OCI-LY7 (cell line): ENCODE measurements at regions not wholly inside any gene's neighbourhood (a gene's known extent, or its start where the extent isn't known, plus 50 kb on each side); places are given as distances from the start of the nearest gene placed in this dataset.

Experiments
- BruUV-seq: library from RNA; stranded (reverse); fragments of 400-500 nt; replicated peaks from 2 replicates; lab custom pipeline; 2021; lab: Mats Ljungman, UMichigan
- CTCF ChIA-PET: fragments of 300-600 bp; sonication (Branson Sonifier 250); formaldehyde crosslinking; loops from one replicate; lab custom pipeline; 2022; ENCODE audit warnings: antibody characterized with exemption; ENCODE audit not compliant: unreplicated experiment; lab: Charles Lee
- POLR2A ChIA-PET: fragments of 300-600 bp; sonication (Branson Sonifier 250); formaldehyde crosslinking; loops from one replicate; lab custom pipeline; 2022; ENCODE audit warnings: antibody characterized with exemption; lab: Charles Lee
- DNase-seq: peaks from one replicate; pipeline ENCODE4 v3.0.0-alpha.2; 2015; ENCODE audit warnings: low spot score
- H2AFZ ChIP-seq: fragments of 200-600 bp; sonication (generic), shearing (Covaris generic); 2 replicates; pipeline ENCODE4 v1.6.1; 2014; ENCODE audit warnings: mild to moderate bottlenecking, antibody characterized with exemption, low read length, moderate library complexity
- H3K27ac ChIP-seq: fragments of 200-600 bp; sonication (generic); 2 replicates; pipeline ENCODE4 v1.5.1; 2014; ENCODE audit warnings: mixed run types, low read depth, mild to moderate bottlenecking, moderate library complexity, low read length, inconsistent platforms; ENCODE audit not compliant: poor library complexity, severe bottlenecking
- H3K36me3 ChIP-seq: fragments of 200-600 bp; sonication (generic); 2 replicates; pipeline ENCODE4 v1.6.1; 2014; ENCODE audit warnings: mild to moderate bottlenecking, antibody characterized with exemption, low read length, moderate library complexity, mixed read lengths; ENCODE audit not compliant: insufficient read depth
- H3K4me1 ChIP-seq: fragments of 200-600 bp; sonication (generic); 2 replicates; pipeline ENCODE4 v1.5.1; 2014; ENCODE audit warnings: mild to moderate bottlenecking, low read length; ENCODE audit not compliant: insufficient read depth, poor library complexity, severe bottlenecking
- H3K4me2 ChIP-seq: fragments of 200-600 bp; sonication (generic); 2 replicates; pipeline ENCODE4 v1.6.1; 2014; ENCODE audit warnings: mild to moderate bottlenecking, low read length
- H3K4me3 ChIP-seq: fragments of 200-600 bp; sonication (generic); 2 replicates; pipeline ENCODE4 v1.5.1; 2014; ENCODE audit warnings: mild to moderate bottlenecking, low read depth, low read length; ENCODE audit not compliant: poor library complexity, severe bottlenecking
- H3K79me2 ChIP-seq: fragments of 200-600 bp; sonication (generic); 2 replicates; pipeline ENCODE4 v1.6.1; 2016; ENCODE audit warnings: low read depth, mild to moderate bottlenecking, low read length, moderate library complexity, mixed read lengths; ENCODE audit not compliant: insufficient read depth
- H3K9me2 ChIP-seq: fragments of 200-600 bp; sonication (generic); 2 replicates; pipeline ENCODE4 v1.6.1; 2016; ENCODE audit warnings: mild to moderate bottlenecking, low read length, mixed read lengths; ENCODE audit not compliant: insufficient read depth
- H3K9me3 ChIP-seq: fragments of 200-600 bp; sonication (generic); 2 replicates; pipeline ENCODE4 v1.6.1; 2014; ENCODE audit warnings: mild to moderate bottlenecking, mixed run types, low read length, mixed read lengths
- H4K20me1 ChIP-seq: fragments of 200-600 bp; sonication (generic); 2 replicates; pipeline ENCODE4 v1.6.1; 2014; ENCODE audit warnings: mild to moderate bottlenecking, antibody characterized with exemption, low read length, moderate library complexity, mixed read lengths; ENCODE audit not compliant: insufficient read depth
- CTCF ChIP-seq: fragments of 200-600 bp; sonication (generic); conservative IDR thresholded peaks from 2 replicates; pipeline ENCODE4 v1.5.1; 2014; ENCODE audit warnings: mild to moderate bottlenecking, antibody characterized with exemption, low read length, moderate library complexity, mixed read lengths
- EZH2phosphoT487 ChIP-seq: fragments of 200-600 bp; sonication (generic); IDR thresholded peaks from 2 replicates; pipeline ENCODE4 v1.6.1; 2018; ENCODE audit warnings: low read depth, borderline replicate concordance, mild to moderate bottlenecking, mixed run types, antibody characterized with exemption, low read length, moderate library complexity, mixed read lengths
- intact Hi-C: fragments of 100-400 bp; cut with micrococcal nuclease; formaldehyde crosslinking; loops from one replicate; pipeline ENCODE4 v1.10.0; 2022; ENCODE audit not compliant: unreplicated experiment

DNA sequence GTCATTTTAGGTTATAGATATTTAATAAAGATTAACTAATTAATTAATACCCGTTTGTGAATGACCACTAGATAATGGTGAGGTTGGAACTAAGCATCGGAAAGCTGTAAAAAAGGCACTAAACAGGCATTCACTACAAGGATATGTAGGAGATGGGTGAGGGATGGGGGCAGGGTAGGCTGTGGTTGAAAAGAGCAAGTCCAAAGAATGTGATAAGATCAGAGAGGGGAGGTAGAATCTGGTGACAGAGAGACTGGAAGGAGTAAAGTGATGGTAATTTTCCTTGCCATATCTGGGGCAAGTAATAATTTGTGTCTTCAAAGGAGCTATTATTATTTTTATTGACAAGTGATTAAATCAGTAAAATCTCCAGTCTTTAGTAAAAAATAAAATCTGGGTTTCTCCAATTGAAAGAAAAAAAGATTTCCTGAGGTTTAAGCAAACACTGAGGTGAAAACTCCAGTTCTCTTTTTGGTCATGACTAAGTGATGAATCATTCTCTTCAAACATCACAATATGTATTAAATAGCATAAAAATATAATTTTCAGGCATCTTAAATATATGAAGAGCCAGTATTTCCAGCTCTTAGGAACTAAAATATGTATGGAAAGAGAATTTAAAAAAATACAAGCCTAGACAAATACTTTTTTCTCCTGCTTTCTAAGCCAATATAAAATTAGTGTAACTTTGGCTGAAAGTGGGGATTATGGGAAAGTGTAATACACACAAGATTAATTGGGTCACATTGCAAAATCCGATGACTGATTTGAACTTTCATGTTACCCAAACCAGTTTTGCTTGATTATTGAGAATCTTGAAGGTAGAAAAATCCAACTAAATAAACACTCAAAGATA, 259.1 kb upstream of the RBMS1 start:
- H3K4me1 ChIP-seq = no peaks in the 10 kb centered on the region
- intact Hi-C loops = no loop called here
- no peaks in the 10 kb centered on the region for H3K36me3 ChIP-seq
- no peaks in the 10 kb centered on the region for H4K20me1 ChIP-seq
- no peaks in the 10 kb centered on the region for H3K79me2 ChIP-seq
- TF ChIP-seq CTCF (no peak), EZH2phosphoT487 (no peak)
- CTCF ChIA-PET = no interaction called here
- POLR2A ChIA-PET = no interaction called here
- no peak for DNase-seq
- no peak overlapping the region for H3K4me2 ChIP-seq
- no peak overlapping the region for H3K27ac ChIP-seq
- BruUV-seq = no TSS peak
- no peaks in the 10 kb centered on the region for H3K9me3 ChIP-seq
- no peak overlapping the region for H3K4me3 ChIP-seq
- H2AFZ ChIP-seq = no peak overlapping the region
- no peaks in the 10 kb centered on the region; the same call in 1 of the 2 replicates for H3K9me2 ChIP-seq

GRCh38 chr2:160753331-160753654, 259.7 kb upstream of the RBMS1 start:
- POLR2A ChIA-PET = no interaction called here
- Histone ChIP-seq H3K79me2 (no peaks in the 10 kb centered on the region), H3K4me2 (no peak overlapping the region), H3K9me3 (no peaks in the 10 kb centered on the region), H3K4me1 (no peaks in the 10 kb centered on the region), H3K9me2 (no peaks in the 10 kb centered on the region; the same call in 1 of the 2 replicates), H3K36me3 (no peaks in the 10 kb centered on the region), H2AFZ (no peak overlapping the region), H4K20me1 (no peaks in the 10 kb centered on the region), H3K4me3 (no peak overlapping the region), H3K27ac (no peak overlapping the region)
- DNase-seq = no peak
- TF ChIP-seq EZH2phosphoT487 (no peak), CTCF (no peak)
- CTCF ChIA-PET = no interaction called here
- BruUV-seq = no TSS peak
- intact Hi-C loops = no loop called here

DNA sequence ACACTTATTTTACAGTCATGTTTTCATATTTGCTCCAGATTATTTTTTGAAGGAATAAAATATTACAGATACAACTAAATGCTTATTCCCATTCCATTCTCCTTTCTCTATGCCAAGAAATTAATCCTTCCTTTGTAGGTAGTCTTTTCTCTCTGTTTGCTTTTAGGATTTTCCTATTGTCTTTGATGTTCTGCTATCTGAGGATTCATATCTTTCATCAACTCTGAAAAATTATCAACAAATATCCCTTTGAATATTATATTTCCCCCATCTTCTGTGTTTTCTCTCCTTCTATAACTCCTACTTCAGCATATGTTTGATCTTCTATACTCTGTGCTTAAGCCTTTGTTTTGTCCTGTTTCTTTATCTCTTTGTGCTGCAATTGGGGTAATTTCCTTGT, 260.4 kb upstream of the RBMS1 start:
- no peak overlapping the region for H3K4me2 ChIP-seq
- no peak overlapping the region for H3K4me3 ChIP-seq
- H3K9me3 ChIP-seq = no peaks in the 10 kb centered on the region
- H3K79me2 ChIP-seq = no peaks in the 10 kb centered on the region
- CTCF ChIA-PET = no interaction called here
- no peaks in the 10 kb centered on the region for H4K20me1 ChIP-seq
- no peak overlapping the region for H3K27ac ChIP-seq
- POLR2A ChIA-PET = no interaction called here
- no peak overlapping the region for H2AFZ ChIP-seq
- H3K9me2 ChIP-seq = no peaks in the 10 kb centered on the region; the same call in 1 of the 2 replicates
- no TSS peak for BruUV-seq
- intact Hi-C loops = no loop called here
- no peaks in the 10 kb centered on the region for H3K4me1 ChIP-seq
- TF ChIP-seq CTCF (no peak), EZH2phosphoT487 (no peak)
- DNase-seq = no peak
- no peaks in the 10 kb centered on the region for H3K36me3 ChIP-seq
